ENCODE measurements at regions not wholly inside any gene's neighbourhood (a gene's known extent, or its start where the extent isn't known, plus 50 kb on each side); places are given as distances from the start of the nearest gene placed in this dataset.

DNA sequence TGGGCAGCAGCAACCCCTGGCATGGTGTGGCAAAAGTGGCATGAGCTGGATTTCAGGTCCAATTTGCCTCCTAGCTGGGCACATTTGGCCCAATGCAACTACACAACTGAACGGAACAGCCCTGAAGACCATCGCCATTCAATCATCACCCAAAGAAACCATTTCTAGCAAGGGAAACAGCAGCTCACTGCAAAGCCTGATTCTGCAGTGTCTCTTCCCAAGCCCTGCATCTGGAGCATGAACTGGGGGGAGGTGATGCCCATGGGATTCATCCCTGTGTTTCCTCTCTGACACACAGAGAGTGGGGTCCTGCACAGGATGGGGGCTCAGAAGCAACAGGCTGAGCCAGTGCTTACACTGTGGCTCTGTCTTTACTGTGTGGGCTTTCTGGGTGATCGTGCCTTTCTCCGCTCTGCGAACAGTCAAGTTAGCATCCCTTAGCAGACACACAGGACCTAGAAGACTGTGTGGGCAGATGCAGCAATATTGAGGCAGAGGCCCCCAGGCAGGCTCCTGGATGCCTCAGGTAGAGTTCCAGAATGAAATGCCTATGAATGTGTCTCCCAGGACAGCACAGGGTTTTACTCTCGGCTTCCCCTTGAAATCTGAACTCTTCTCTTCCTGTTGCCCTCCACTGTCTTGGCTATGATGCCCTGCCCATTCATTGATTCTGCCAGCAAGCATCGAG, 91.1 kb upstream of the ALDH1A3 start:
- FAIRE-seq (no peak), DNase-seq (ENCODE audit: insufficient read length, low spot score) (no peak)
- TF ChIP-seq, protein P1, sequence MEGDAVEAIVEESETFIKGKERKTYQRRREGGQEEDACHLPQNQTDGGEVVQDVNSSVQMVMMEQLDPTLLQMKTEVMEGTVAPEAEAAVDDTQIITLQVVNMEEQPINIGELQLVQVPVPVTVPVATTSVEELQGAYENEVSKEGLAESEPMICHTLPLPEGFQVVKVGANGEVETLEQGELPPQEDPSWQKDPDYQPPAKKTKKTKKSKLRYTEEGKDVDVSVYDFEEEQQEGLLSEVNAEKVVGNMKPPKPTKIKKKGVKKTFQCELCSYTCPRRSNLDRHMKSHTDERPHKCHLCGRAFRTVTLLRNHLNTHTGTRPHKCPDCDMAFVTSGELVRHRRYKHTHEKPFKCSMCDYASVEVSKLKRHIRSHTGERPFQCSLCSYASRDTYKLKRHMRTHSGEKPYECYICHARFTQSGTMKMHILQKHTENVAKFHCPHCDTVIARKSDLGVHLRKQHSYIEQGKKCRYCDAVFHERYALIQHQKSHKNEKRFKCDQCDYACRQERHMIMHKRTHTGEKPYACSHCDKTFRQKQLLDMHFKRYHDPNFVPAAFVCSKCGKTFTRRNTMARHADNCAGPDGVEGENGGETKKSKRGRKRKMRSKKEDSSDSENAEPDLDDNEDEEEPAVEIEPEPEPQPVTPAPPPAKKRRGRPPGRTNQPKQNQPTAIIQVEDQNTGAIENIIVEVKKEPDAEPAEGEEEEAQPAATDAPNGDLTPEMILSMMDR (IDR thresholded peaks at IDR 0.05; ENCODE audit: insufficient read depth, missing control alignments): no peak

DNA sequence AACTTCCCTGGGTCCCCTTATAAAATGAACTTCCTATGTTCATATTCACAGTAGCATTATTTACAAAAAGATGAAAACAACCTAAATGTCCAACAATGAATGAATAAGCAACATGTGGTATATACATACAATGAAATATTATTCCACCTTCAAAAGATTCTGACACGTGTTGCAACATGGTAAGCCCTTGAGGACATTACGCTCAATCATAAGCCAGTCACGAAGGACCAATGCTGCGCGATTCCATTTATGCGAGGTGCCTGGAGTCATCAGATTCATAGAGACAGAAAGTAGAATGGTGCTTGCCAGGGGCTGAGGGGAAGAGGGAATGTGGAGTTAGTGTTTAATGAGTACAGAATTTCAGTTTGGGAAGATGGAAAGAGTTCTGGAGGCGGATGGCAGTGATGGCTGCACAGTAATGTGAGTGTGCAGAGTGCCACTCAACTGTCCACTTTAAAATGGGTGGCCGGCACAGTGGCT, 88.8 kb upstream of the ALDH1A3 start:
- TF ChIP-seq, protein P1 (IDR thresholded peaks at IDR 0.05; ENCODE audit: insufficient read depth, missing control alignments): no peak
- no peak for FAIRE-seq
- no peak for DNase-seq (ENCODE audit: insufficient read length, low spot score)

DNA sequence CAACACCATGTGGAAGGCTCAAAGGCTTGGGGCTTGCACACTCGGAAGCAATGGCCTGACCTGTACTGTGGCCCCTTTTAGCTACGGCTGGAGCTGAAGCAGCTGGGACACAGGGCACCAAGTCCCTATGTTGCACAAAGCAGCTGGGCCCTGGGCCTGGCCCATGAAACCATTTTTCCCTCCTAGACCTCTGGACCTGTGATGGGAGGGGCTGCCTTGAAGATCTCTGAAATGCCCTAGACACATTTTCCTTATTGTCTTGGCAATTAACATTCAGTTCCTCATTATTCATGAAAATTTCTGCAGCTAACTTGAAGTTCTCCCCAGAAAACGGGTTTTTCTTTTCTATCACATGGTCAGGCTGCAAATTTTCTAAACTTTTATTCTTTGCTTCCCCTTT, 85.6 kb upstream of the ALDH1A3 start:
- FAIRE-seq: no peak

DNA sequence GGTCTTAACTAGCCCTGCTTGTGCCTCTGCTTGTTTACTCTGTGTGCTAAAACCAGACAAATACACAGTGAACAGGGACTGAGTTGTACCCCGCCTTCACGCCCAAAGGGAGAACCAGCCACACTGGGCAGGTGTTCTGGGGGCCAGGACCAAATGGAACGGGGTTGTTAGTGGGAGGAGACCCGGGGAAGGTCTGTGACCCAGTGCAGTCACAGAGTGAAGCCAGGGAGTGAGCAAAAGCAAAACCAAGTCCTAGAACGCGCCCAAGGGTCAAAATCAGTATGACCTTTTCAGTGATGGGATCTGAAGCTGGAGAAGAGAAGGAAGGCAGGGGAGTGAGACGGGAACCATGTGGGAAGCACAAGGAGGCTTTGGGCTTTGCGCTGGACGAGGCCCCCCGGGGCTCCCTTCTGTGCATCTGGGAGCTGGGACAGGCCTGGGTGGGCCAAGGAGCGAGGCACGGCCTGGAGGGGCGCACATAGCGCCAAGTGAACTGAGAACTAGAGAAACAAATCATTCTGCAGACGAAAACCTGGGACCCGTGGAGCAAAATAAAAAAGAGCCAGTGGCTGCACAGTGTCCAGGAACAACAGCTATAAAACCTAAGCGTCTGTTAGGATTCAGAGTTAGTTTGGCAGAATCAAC, 78.3 kb upstream of the ALDH1A3 start:
- DNase-seq (ENCODE audit: insufficient read length, low spot score) (no peak), FAIRE-seq (no peak)
- TF ChIP-seq, protein P1 (IDR thresholded peaks at IDR 0.05; ENCODE audit: insufficient read depth, missing control alignments): no peak

More for the DNA sequence above, 85.6 kb upstream of the ALDH1A3 start:
- no peak for DNase-seq (ENCODE audit: insufficient read length, low spot score)
- TF ChIP-seq, protein P1 (IDR thresholded peaks at IDR 0.05; ENCODE audit: insufficient read depth, missing control alignments): no peak

DNA sequence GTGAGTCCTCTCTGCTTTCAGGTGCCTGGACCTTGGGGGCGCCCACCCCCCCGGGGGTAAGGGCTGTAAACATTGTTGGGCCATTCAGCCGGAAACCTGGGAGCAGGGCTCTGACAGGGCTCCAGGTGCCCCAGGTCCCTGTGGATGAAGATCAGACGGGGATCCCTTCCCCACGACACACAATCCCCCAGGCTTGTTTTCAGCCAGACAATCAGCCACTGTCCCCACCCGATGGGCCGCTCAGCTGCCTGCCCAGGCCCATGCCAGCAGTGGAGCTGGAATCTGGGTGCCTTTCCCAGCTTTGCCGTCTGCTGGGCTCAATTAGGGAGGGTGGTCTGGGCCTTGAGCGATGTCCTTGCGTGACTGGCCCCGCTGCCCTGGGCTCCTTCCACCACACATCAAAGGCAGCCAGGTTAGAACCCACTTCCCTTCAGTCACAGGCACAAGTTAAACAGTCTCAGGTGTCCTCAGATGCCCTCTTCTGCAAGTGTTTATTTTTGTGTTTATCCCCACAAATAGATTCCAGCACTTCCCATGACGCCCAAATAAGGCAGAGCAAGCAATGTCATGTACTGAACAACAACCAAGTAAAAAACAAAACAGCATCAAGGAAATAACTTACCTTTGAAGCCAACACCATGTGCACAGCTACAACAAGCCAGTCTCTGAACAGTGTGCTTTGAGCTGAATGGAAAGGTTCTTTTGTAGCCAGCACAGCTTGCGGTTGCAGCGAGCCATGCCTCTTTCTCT, 77.0 kb upstream of the ALDH1A3 start:
- DNase-seq (ENCODE audit: insufficient read length, low spot score) (no peak), FAIRE-seq (no peak)
- TF ChIP-seq, protein P1 (IDR thresholded peaks at IDR 0.05; ENCODE audit: insufficient read depth, missing control alignments): no peak

DNA sequence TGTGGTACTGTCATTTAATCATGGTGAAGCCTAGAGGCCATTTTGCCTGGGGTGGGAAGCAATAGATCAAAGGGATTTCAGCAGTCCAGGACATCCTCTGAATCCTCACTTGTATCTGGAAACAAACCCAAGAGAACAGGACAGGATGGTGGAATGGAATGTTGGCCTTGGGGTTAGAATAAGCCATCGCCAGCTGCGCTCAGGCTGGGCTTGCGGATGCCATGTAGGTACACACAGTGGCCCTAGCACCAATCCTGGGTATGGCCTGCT, 76.5 kb upstream of the ALDH1A3 start:
- no peak for FAIRE-seq
- no peak for DNase-seq (ENCODE audit: insufficient read length, low spot score)

More for the DNA sequence above, 76.5 kb upstream of the ALDH1A3 start:
- TF ChIP-seq, protein P1 (IDR thresholded peaks at IDR 0.05; ENCODE audit: insufficient read depth, missing control alignments): no peak
